Midbrain (tissue), 1 donor: ENCODE measurements at regions not wholly inside any gene's neighbourhood (a gene's known extent, or its start where the extent isn't known, plus 50 kb on each side); places are given as distances from the start of the nearest gene placed in this dataset.

Source experiments
- DNase-seq: peaks from one replicate; lab custom pipeline; 2025; lab: John Stamatoyannopoulos, UW

GRCh38 chr4:14552119-14552518 lies 450.2 kb upstream of the CPEB2 start:
- no peak for DNase-seq

- DNase-seq = no peak
These were observed 442.6 kb upstream of the CPEB2 start for GRCh38 chr4:14559646-14560045.

- DNase-seq = no peak
These were observed 441.7 kb upstream of the CPEB2 start for GRCh38 chr4:14560577-14560976.

- no peak for DNase-seq
These were observed 439.4 kb upstream of the CPEB2 start for GRCh38 chr4:14562901-14563300.

- no peak for DNase-seq
These were observed 438.0 kb upstream of the CPEB2 start for GRCh38 chr4:14564281-14564680.

GRCh38 chr4:14566518-14566917 lies 435.8 kb upstream of the CPEB2 start:
- no peak for DNase-seq

GRCh38 chr4:14568351-14568750 lies 433.9 kb upstream of the CPEB2 start:
- DNase-seq = no peak

GRCh38 chr4:14575289-14575688 lies 427.0 kb upstream of the CPEB2 start:
- no peak for DNase-seq

- no peak for DNase-seq
These were observed 426.4 kb upstream of the CPEB2 start for GRCh38 chr4:14575919-14576318.

GRCh38 chr4:14580061-14580460 lies 422.2 kb upstream of the CPEB2 start:
- no peak for DNase-seq

GRCh38 chr4:14581741-14582140 lies 420.5 kb upstream of the CPEB2 start:
- no peak for DNase-seq

GRCh38 chr4:14582677-14583076 lies 419.6 kb upstream of the CPEB2 start:
- no peak for DNase-seq

- DNase-seq = no peak
These were observed 418.9 kb upstream of the CPEB2 start for GRCh38 chr4:14583331-14583730.

GRCh38 chr4:14583752-14584151 lies 418.5 kb upstream of the CPEB2 start:
- no peak for DNase-seq

- no peak for DNase-seq
These were observed 409.3 kb upstream of the CPEB2 start for GRCh38 chr4:14592950-14593349.

- DNase-seq = no peak
These were observed 406.3 kb upstream of the CPEB2 start for GRCh38 chr4:14596028-14596427.

GRCh38 chr4:14596437-14596836 lies 405.8 kb upstream of the CPEB2 start:
- DNase-seq = no peak

GRCh38 chr4:14596904-14597303 lies 405.4 kb upstream of the CPEB2 start:
- no peak for DNase-seq

- no peak for DNase-seq
These were observed 400.1 kb upstream of the CPEB2 start for GRCh38 chr4:14602206-14602605.

- no peak for DNase-seq
These were observed 395.3 kb upstream of the CPEB2 start for GRCh38 chr4:14607001-14607400.

- DNase-seq = no peak
These were observed 394.7 kb upstream of the CPEB2 start for GRCh38 chr4:14607578-14607977.

- DNase-seq = no peak
These were observed 393.7 kb upstream of the CPEB2 start for GRCh38 chr4:14608630-14609029.

- DNase-seq = no peak
These were observed 387.4 kb upstream of the CPEB2 start for GRCh38 chr4:14614840-14615239.

- DNase-seq = no peak
These were observed 386.6 kb upstream of the CPEB2 start for GRCh38 chr4:14615671-14616070.

- DNase-seq = no peak
These were observed 381.6 kb upstream of the CPEB2 start for GRCh38 chr4:14620567-14621141.
